WTC11 (cell line): ENCODE measurements at regions not wholly inside any gene's neighbourhood (a gene's known extent, or its start where the extent isn't known, plus 50 kb on each side); places are given as distances from the start of the nearest gene placed in this dataset.

Experiments
- CTCF ChIP-seq: fragments of 200-600 bp; IDR thresholded peaks from 2 replicates; pipeline ENCODE4 v1.8.0; 2022; ENCODE audit warnings: antibody characterized with exemption
- MXD4 ChIP-seq: fragments of 250-450 bp; sonication (Bioruptor Pico); IDR thresholded peaks from 2 replicates; pipeline ENCODE4 v1.8.0; 2021; ENCODE audit warnings: mild to moderate bottlenecking, moderate library complexity, borderline replicate concordance
- SMAD3 ChIP-seq: sonication (generic); formaldehyde crosslinking; IDR thresholded peaks from 2 replicates; pipeline ENCODE4 v1.8.0; 2022; ENCODE audit warnings: missing genetic modification reagents, mild to moderate bottlenecking, borderline replicate concordance
- ZNF232 ChIP-seq: sonication (generic); formaldehyde crosslinking; IDR thresholded peaks from 2 replicates; pipeline ENCODE4 v1.8.0; 2022; ENCODE audit warnings: mild to moderate bottlenecking, missing genetic modification reagents
- ZNF512 ChIP-seq: sonication (generic); formaldehyde crosslinking; IDR thresholded peaks from 2 replicates; pipeline ENCODE4 v1.8.1; 2022; ENCODE audit warnings: missing genetic modification reagents, borderline replicate concordance

- TF ChIP-seq SMAD3 (CRISPR knock-in tag) (no peak), ZNF512 (CRISPR knock-in tag) (no peak), CTCF (no peak), MXD4 (CRISPR knock-in tag) (no peak), ZNF232 (CRISPR knock-in tag) (no peak)
Observed at GRCh38 chr3:193762657-193763056, 169.6 kb downstream of the OPA1 start.
